A673 (cell line): ENCODE measurements at regions not wholly inside any gene's neighbourhood (a gene's known extent, or its start where the extent isn't known, plus 50 kb on each side); places are given as distances from the start of the nearest gene placed in this dataset.

ENCODE experiments used
- BruUV-seq: library from RNA; stranded (reverse); fragments of 400-500 nt; replicated peaks from 2 replicates; lab custom pipeline; 2021; lab: Mats Ljungman, UMichigan
- CTCF ChIA-PET: fragments of 300-600 bp; sonication (Branson Sonifier 250); formaldehyde crosslinking; loops from one replicate; lab custom pipeline; 2022; ENCODE audit warnings: antibody characterized with exemption; lab: Charles Lee
- POLR2A ChIA-PET: fragments of 300-600 bp; sonication (Branson Sonifier 250); formaldehyde crosslinking; loops from one replicate; lab custom pipeline; 2022; ENCODE audit warnings: antibody characterized with exemption; ENCODE audit not compliant: low non-redundant PET; lab: Charles Lee
- DNase-seq: peaks from one replicate; pipeline ENCODE4 v3.0.0-alpha.2; 2015; ENCODE audit warnings: low spot score
- H3K27ac ChIP-seq: fragments of 200-600 bp; sonication (generic); 2 replicates; pipeline ENCODE4 v1.5.1; 2016; ENCODE audit warnings: mixed run types, low read depth, mild to moderate bottlenecking, mixed read lengths, antibody characterized with exemption, low read length; ENCODE audit not compliant: poor library complexity, severe bottlenecking
- H3K27me3 ChIP-seq: fragments of 200-600 bp; sonication (generic); replicated peaks from 2 replicates; pipeline ENCODE4 v1.6.1; 2017; ENCODE audit warnings: mixed run types, low read depth, mild to moderate bottlenecking, mixed read lengths, antibody characterized with exemption, low read length; ENCODE audit not compliant: insufficient read depth, poor library complexity
- H3K36me3 ChIP-seq: fragments of 200-600 bp; sonication (generic); 2 replicates; pipeline ENCODE4 v1.6.1; 2016; ENCODE audit warnings: mixed run types, mild to moderate bottlenecking, mixed read lengths, antibody characterized with exemption, low read length; ENCODE audit not compliant: insufficient read depth, poor library complexity, severe bottlenecking
- H3K4me1 ChIP-seq: fragments of 200-600 bp; sonication (generic); 2 replicates; pipeline ENCODE4 v1.6.1; 2017; ENCODE audit warnings: mixed run types, mild to moderate bottlenecking, mixed read lengths, antibody characterized with exemption, low read length; ENCODE audit not compliant: insufficient read depth, poor library complexity, severe bottlenecking
- H3K4me3 ChIP-seq: fragments of 200-600 bp; sonication (generic); 2 replicates; pipeline ENCODE4 v1.5.1; 2016; ENCODE audit warnings: low read depth, mixed run types, mild to moderate bottlenecking, mixed read lengths, low read length; ENCODE audit not compliant: poor library complexity, severe bottlenecking
- H3K9me3 ChIP-seq: fragments of 200-600 bp; sonication (generic); 2 replicates; pipeline ENCODE4 v1.6.1; 2016; ENCODE audit warnings: mixed run types, low read depth, mild to moderate bottlenecking, mixed read lengths, antibody characterized with exemption, low read length; ENCODE audit not compliant: poor library complexity, severe bottlenecking
- EZH2 ChIP-seq: fragments of 200-600 bp; sonication (generic); IDR thresholded peaks from 2 replicates; pipeline ENCODE4 v1.6.1; 2017; ENCODE audit warnings: borderline replicate concordance, low read depth, mild to moderate bottlenecking, mixed read lengths, antibody characterized with exemption, low read length; ENCODE audit not compliant: poor library complexity, severe bottlenecking
- intact Hi-C: fragments of 100-400 bp; cut with micrococcal nuclease; formaldehyde crosslinking; loops from one replicate; pipeline ENCODE4 v1.10.0; 2022; ENCODE audit not compliant: unreplicated experiment
- TF ChIP-seq, protein P1 (sequence below): fragments of 300-800, 200-600 bp; sonication (generic); conservative IDR thresholded peaks from 2 replicates; pipeline ENCODE4 v1.5.1; 2017; ENCODE audit warnings: low read depth, mild to moderate bottlenecking, antibody characterized with exemption, low read length, moderate library complexity, mixed read lengths

DNA sequence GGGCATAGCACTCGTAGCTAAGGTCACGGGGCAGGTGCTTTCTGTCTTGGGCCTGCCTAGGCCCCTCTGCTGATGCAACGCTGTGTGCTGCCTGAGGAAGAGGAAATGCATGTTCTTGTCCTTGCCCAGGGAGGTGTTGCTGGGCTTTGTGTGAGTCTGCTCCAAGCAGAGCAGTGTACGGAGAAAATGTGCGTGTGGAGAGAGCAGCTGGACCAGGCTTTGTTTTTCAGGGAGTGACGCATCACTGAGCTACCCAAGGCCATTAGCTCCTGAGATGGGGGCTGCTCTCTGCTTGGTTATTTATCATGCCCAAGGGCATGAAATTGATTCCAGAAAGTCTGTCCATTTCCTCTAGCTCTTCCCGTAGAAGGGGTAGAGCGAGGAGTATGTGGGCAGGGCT is 82.9 kb upstream of the THY1 start:
- TF ChIP-seq, protein P1, sequence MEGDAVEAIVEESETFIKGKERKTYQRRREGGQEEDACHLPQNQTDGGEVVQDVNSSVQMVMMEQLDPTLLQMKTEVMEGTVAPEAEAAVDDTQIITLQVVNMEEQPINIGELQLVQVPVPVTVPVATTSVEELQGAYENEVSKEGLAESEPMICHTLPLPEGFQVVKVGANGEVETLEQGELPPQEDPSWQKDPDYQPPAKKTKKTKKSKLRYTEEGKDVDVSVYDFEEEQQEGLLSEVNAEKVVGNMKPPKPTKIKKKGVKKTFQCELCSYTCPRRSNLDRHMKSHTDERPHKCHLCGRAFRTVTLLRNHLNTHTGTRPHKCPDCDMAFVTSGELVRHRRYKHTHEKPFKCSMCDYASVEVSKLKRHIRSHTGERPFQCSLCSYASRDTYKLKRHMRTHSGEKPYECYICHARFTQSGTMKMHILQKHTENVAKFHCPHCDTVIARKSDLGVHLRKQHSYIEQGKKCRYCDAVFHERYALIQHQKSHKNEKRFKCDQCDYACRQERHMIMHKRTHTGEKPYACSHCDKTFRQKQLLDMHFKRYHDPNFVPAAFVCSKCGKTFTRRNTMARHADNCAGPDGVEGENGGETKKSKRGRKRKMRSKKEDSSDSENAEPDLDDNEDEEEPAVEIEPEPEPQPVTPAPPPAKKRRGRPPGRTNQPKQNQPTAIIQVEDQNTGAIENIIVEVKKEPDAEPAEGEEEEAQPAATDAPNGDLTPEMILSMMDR, result no peak
- TF ChIP-seq EZH2, result no peak

DNA sequence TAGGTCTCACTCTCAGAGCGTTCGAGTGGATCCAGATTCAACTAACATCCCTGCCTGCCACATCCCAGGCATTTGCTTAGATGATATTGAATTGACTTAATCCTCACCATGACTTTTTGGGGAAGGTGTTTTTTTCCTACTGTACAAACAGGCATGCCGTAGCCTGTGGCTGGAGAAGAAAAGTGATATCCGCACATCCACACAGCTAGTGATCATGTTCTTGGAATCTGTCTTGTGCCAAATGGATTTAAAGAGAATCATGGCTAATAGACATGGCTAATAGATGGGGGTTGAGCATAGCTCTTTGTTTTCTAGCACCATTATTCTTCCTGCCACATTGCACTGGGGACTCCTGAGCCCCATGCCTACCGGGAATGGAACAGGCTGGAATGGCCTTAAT is 82.1 kb upstream of the THY1 start:
- DNase-seq, result no peak
- intact Hi-C loops, result no loop called here
- no TSS peak for BruUV-seq
- H3K9me3 ChIP-seq, result no peaks in the 10 kb centered on the region
- ChIA-PET CTCF (no interaction called here), POLR2A (no interaction called here)
- no peak overlapping the region for H3K27ac ChIP-seq
- no peak for TF ChIP-seq EZH2
- TF ChIP-seq, protein P1, result no peak
- H3K36me3 ChIP-seq, result no peaks in the 10 kb centered on the region
- no peak overlapping the region for H3K4me3 ChIP-seq
- no peaks in the 10 kb centered on the region for H3K27me3 ChIP-seq
- H3K4me1 ChIP-seq, result no peaks in the 10 kb centered on the region

More for the DNA sequence above, 82.9 kb upstream of the THY1 start:
- Histone ChIP-seq H3K4me1 (no peaks in the 10 kb centered on the region), H3K9me3 (no peaks in the 10 kb centered on the region), H3K27me3 (no peaks in the 10 kb centered on the region), H3K36me3 (no peaks in the 10 kb centered on the region), H3K4me3 (no peak overlapping the region), H3K27ac (no peak overlapping the region)
- no peak for DNase-seq
- ChIA-PET POLR2A (no interaction called here), CTCF (no interaction called here)
- intact Hi-C loops, result no loop called here
- no TSS peak for BruUV-seq

DNA sequence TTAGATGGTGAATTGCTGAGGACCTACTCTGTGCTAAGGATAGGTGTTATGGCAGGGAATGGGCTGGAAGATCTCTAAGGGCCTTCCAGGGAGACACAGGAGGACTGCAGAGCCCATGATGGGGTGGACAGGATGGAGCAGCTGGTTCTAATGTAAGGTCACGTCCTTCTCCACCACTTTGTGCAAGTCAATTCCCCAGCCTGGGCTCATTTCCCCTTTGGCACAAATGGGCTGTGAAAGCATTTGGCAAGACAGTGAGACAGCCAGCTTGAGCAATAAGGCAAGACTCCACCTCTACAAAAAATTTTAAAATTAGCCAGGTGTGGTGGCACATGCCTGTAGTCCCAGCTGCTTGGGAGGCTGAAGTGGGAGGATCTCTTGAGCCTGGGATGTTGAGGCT is 81.4 kb upstream of the THY1 start:
- ChIA-PET POLR2A (no interaction called here), CTCF (no interaction called here)
- intact Hi-C loops, result no loop called here
- no TSS peak for BruUV-seq
- TF ChIP-seq, protein P1, result no peak
- no peak for TF ChIP-seq EZH2
- Histone ChIP-seq H3K9me3 (no peaks in the 10 kb centered on the region), H3K27ac (no peak overlapping the region), H3K27me3 (peaks cover 4% of the 10 kb centered on the region), H3K4me3 (no peak overlapping the region), H3K36me3 (no peaks in the 10 kb centered on the region), H3K4me1 (no peaks in the 10 kb centered on the region)
- no peak for DNase-seq
